ENCODE measurements at regions not wholly inside any gene's neighbourhood (a gene's known extent, or its start where the extent isn't known, plus 50 kb on each side); places are given as distances from the start of the nearest gene placed in this dataset.

DNA sequence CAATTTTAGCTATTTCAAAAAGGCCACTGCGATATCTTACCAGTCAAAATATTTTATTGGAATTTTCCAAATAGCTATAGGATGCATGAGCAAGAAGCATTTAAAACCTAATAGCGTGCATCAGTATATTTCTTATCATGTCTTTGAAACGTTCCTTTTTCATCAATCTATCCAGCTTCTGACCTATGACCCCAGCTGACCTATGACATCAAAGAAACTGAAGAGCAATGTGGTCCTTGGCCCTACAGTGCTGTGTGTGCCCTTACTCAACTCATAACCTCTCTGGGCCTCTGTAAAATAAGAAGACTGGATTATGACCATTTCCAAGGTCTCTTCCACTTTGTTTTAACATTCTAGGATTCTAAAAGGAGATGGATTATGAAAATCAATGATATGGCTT lies 118.2 kb downstream of the ZNF22 start:
- no peak for TF ChIP-seq POLR2A (IDR thresholded peaks at IDR 0.05)
- TF ChIP-seq, protein P1, sequence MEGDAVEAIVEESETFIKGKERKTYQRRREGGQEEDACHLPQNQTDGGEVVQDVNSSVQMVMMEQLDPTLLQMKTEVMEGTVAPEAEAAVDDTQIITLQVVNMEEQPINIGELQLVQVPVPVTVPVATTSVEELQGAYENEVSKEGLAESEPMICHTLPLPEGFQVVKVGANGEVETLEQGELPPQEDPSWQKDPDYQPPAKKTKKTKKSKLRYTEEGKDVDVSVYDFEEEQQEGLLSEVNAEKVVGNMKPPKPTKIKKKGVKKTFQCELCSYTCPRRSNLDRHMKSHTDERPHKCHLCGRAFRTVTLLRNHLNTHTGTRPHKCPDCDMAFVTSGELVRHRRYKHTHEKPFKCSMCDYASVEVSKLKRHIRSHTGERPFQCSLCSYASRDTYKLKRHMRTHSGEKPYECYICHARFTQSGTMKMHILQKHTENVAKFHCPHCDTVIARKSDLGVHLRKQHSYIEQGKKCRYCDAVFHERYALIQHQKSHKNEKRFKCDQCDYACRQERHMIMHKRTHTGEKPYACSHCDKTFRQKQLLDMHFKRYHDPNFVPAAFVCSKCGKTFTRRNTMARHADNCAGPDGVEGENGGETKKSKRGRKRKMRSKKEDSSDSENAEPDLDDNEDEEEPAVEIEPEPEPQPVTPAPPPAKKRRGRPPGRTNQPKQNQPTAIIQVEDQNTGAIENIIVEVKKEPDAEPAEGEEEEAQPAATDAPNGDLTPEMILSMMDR (IDR thresholded peaks at IDR 0.05): no peak
